DOHH2 (cell line): ENCODE measurements at regions not wholly inside any gene's neighbourhood (a gene's known extent, or its start where the extent isn't known, plus 50 kb on each side); places are given as distances from the start of the nearest gene placed in this dataset.
A peak's percentile ranks its signal among the peaks of the same experiment; 100 is the strongest.

Experiments
- H3F3A ChIP-seq: fragments of 200-600 bp; sonication (generic), shearing (Covaris generic); 2 replicates; pipeline ENCODE4 v1.6.0; 2016; ENCODE audit warnings: antibody characterized with exemption, mild to moderate bottlenecking; ENCODE audit not compliant: control insufficient read depth, insufficient read depth
- H3K27ac ChIP-seq: fragments of 200-600 bp; sonication (generic); 2 replicates; pipeline ENCODE4 v1.5.1; 2014; ENCODE audit warnings: low read depth, mild to moderate bottlenecking, low read length, moderate library complexity
- H3K27me3 ChIP-seq: fragments of 200-600 bp; sonication (generic); 2 replicates; pipeline ENCODE4 v1.6.1; 2014; ENCODE audit warnings: mild to moderate bottlenecking, low read length, mixed read lengths; ENCODE audit not compliant: control insufficient read depth
- H3K36me3 ChIP-seq: fragments of 200-600 bp; sonication (generic); 2 replicates; pipeline ENCODE4 v1.6.1; 2014; ENCODE audit warnings: mild to moderate bottlenecking, low read length, moderate library complexity, mixed read lengths; ENCODE audit not compliant: control insufficient read depth
- H3K4me1 ChIP-seq: fragments of 200-600 bp; sonication (generic); 2 replicates; pipeline ENCODE4 v1.6.1; 2014; ENCODE audit warnings: mild to moderate bottlenecking, low read length, mixed read lengths; ENCODE audit not compliant: control insufficient read depth
- H3K4me2 ChIP-seq: fragments of 200-600 bp; sonication (generic); 2 replicates; pipeline ENCODE4 v1.6.0; 2014; ENCODE audit warnings: mild to moderate bottlenecking, low read length, moderate library complexity
- H3K4me3 ChIP-seq: fragments of 200-600 bp; sonication (generic); 2 replicates; pipeline ENCODE4 v1.5.1; 2014; ENCODE audit warnings: mild to moderate bottlenecking, low read length, mixed read lengths
- H3K79me2 ChIP-seq: fragments of 200-600 bp; sonication (generic); 2 replicates; pipeline ENCODE4 v1.6.1; 2014; ENCODE audit warnings: mild to moderate bottlenecking, low read length, mixed read lengths; ENCODE audit not compliant: control insufficient read depth
- H3K9me2 ChIP-seq: fragments of 200-600 bp; sonication (generic); replicated peaks from 2 replicates; pipeline ENCODE4 v1.6.1; 2014; ENCODE audit warnings: mild to moderate bottlenecking, low read length, mixed read lengths; ENCODE audit not compliant: control insufficient read depth
- H3K9me3 ChIP-seq: fragments of 200-600 bp; sonication (generic); 2 replicates; pipeline ENCODE4 v1.6.1; 2014; ENCODE audit warnings: antibody characterized with exemption, low read length, mixed read lengths; ENCODE audit not compliant: control insufficient read depth, insufficient read depth
- H4K20me1 ChIP-seq: fragments of 200-600 bp; sonication (generic); 2 replicates; pipeline ENCODE4 v1.6.0; 2014; ENCODE audit warnings: low read depth, mild to moderate bottlenecking, antibody characterized with exemption, low read length, moderate library complexity; ENCODE audit not compliant: control insufficient read depth, insufficient read depth
- EZH2phosphoT487 ChIP-seq: fragments of 200-600 bp; sonication (generic); IDR thresholded peaks from 2 replicates; pipeline ENCODE4 v1.6.1; 2017; ENCODE audit warnings: borderline replicate concordance, mild to moderate bottlenecking, antibody characterized with exemption, low read length, moderate library complexity, mixed read lengths
- TF ChIP-seq, protein P1 (sequence below): fragments of 200-600 bp; sonication (generic); IDR thresholded peaks from one replicate; pipeline ENCODE4 v1.5.1; 2014; ENCODE audit warnings: antibody characterized with exemption, mild to moderate bottlenecking, low read depth, low read length; ENCODE audit not compliant: poor library complexity, severe bottlenecking

- Histone ChIP-seq H3K4me3 (no peak overlapping the region), H3K4me1 (peaks cover 13% of the 10 kb centered on the region)
Observed at GRCh38 chr17:34841467-34841866, 119.8 kb downstream of the CCT6B start.

DNA sequence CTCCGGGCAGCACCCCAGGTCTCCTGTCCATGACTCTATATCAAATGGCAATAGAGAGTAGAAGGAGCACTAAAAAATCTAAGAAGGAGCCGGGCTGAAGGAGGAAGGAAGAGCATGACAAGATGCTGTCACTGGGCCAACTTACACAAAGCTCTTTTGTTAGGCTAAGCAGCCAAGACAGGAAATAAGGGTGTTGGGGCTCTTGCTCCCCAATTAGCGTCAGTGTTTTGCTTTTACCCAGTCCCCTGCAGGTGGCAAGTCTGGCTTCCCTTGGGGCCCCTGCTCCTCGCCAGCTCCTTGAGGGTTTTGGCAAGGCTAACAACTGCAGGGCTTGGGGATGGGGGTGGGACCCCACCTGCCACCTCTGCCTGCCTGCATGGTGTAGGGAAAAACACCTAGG lies 120.5 kb downstream of the CCT6B start:
- no peaks in the 10 kb centered on the region for H3K79me2 ChIP-seq
- no peaks in the 10 kb centered on the region for H3K9me2 ChIP-seq
- H3F3A ChIP-seq = no peaks in the 10 kb centered on the region
- no peaks in the 10 kb centered on the region for H3K36me3 ChIP-seq
- H3K27ac ChIP-seq = no peak overlapping the region
- peaks cover 3% of the 10 kb centered on the region; the same call in 1 of the 2 replicates for H3K27me3 ChIP-seq
- TF ChIP-seq EZH2phosphoT487 = no peak
- TF ChIP-seq, protein P1, sequence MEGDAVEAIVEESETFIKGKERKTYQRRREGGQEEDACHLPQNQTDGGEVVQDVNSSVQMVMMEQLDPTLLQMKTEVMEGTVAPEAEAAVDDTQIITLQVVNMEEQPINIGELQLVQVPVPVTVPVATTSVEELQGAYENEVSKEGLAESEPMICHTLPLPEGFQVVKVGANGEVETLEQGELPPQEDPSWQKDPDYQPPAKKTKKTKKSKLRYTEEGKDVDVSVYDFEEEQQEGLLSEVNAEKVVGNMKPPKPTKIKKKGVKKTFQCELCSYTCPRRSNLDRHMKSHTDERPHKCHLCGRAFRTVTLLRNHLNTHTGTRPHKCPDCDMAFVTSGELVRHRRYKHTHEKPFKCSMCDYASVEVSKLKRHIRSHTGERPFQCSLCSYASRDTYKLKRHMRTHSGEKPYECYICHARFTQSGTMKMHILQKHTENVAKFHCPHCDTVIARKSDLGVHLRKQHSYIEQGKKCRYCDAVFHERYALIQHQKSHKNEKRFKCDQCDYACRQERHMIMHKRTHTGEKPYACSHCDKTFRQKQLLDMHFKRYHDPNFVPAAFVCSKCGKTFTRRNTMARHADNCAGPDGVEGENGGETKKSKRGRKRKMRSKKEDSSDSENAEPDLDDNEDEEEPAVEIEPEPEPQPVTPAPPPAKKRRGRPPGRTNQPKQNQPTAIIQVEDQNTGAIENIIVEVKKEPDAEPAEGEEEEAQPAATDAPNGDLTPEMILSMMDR = no peak
- H4K20me1 ChIP-seq = no peaks in the 10 kb centered on the region
- peaks cover 13% of the 10 kb centered on the region for H3K4me1 ChIP-seq
- H3K4me3 ChIP-seq = no peak overlapping the region
- H3K9me3 ChIP-seq = no peaks in the 10 kb centered on the region
- H3K4me2 ChIP-seq = peak overlapping the region; percentile 15; the same call in 1 of the 2 replicates

More at GRCh38 chr17:34841467-34841866, 119.8 kb downstream of the CCT6B start:
- Histone ChIP-seq H3K4me2 (no peak overlapping the region), H3K36me3 (no peaks in the 10 kb centered on the region), H3K27me3 (peaks cover 3% of the 10 kb centered on the region; the same call in 1 of the 2 replicates), H3K9me3 (no peaks in the 10 kb centered on the region), H3F3A (no peaks in the 10 kb centered on the region), H4K20me1 (no peaks in the 10 kb centered on the region), H3K79me2 (no peaks in the 10 kb centered on the region), H3K27ac (no peak overlapping the region), H3K9me2 (no peaks in the 10 kb centered on the region)
- TF ChIP-seq, protein P1 = no peak
- TF ChIP-seq EZH2phosphoT487 = no peak

GRCh38 chr17:34837876-34838478 lies 123.3 kb downstream of the CCT6B start:
- Histone ChIP-seq H3F3A (no peaks in the 10 kb centered on the region), H3K27ac (no peak overlapping the region), H4K20me1 (no peaks in the 10 kb centered on the region), H3K4me2 (no peak overlapping the region), H3K9me3 (no peaks in the 10 kb centered on the region), H3K36me3 (no peaks in the 10 kb centered on the region), H3K9me2 (no peaks in the 10 kb centered on the region), H3K27me3 (peaks cover 3% of the 10 kb centered on the region; the same call in 1 of the 2 replicates), H3K4me3 (no peak overlapping the region), H3K79me2 (no peaks in the 10 kb centered on the region), H3K4me1 (peaks cover 13% of the 10 kb centered on the region)
- TF ChIP-seq EZH2phosphoT487 = no peak
- TF ChIP-seq, protein P1 = no peak
